Transverse colon (tissue), 4 donors: ENCODE measurements at regions not wholly inside any gene's neighbourhood (a gene's known extent, or its start where the extent isn't known, plus 50 kb on each side); places are given as distances from the start of the nearest gene placed in this dataset.
"Not testable (repeated sequence)": the region's sequence is repeated elsewhere in the genome, so short reads cannot be mapped to it uniquely, and the experiment has no call there.

Experiments used
- DNase-seq: peaks from one replicate; pipeline ENCODE4 v3.0.0-alpha.2; 2019
- H3K27ac ChIP-seq, 4 donors: fragments of 200-600 bp; sonication (generic); 2 replicates each; pipeline ENCODE4 v1.5.1; 2016 to 2018; ENCODE audit warnings: inconsistent platforms in 4 of 4
- H3K27me3 ChIP-seq: fragments of 200-600 bp; sonication (generic); 2 replicates; pipeline ENCODE4 v1.5.1; 2017; ENCODE audit warnings: inconsistent platforms
- H3K36me3 ChIP-seq, 4 donors: fragments of 200-600 bp; sonication (generic); 2 replicates each; pipeline ENCODE4 v1.5.1; 2017 to 2019; ENCODE audit warnings: inconsistent platforms in 4 of 4
- H3K4me1 ChIP-seq, 4 donors: fragments of 200-600 bp; sonication (generic); 2 replicates each; pipeline ENCODE4 v1.5.1; 2017 to 2020; ENCODE audit warnings: inconsistent platforms in 4 of 4
- H3K4me3 ChIP-seq, 4 donors: fragments of 200-600 bp; sonication (generic); 1 replicate in 1 of 4; 2 replicates in 3 of 4; pipeline versions ENCODE4 v1.5.1 to v1.6.1; 2017 to 2019; ENCODE audit warnings: inconsistent platforms in 4 of 4
- H3K9me3 ChIP-seq, 2 donors: fragments of 200-600 bp; sonication (generic); 2 replicates each; pipeline ENCODE4 v1.5.1; 2017 to 2019; ENCODE audit warnings: inconsistent platforms in 2 of 2
- EP300 ChIP-seq: sonication (generic); formaldehyde crosslinking; IDR thresholded peaks from one replicate; pipeline ENCODE4 v1.6.1; 2017; ENCODE audit warnings: antibody characterized with exemption, low read depth
- POLR2A ChIP-seq: fragments of 450-650 bp; IDR thresholded peaks from one replicate; pipeline ENCODE4 v1.6.1; 2016; ENCODE audit warnings: antibody characterized with exemption, mild to moderate bottlenecking, moderate library complexity
- POLR2AphosphoS5 ChIP-seq, 3 donors: sonication (generic); formaldehyde crosslinking; IDR thresholded peaks; one replicate each; pipeline ENCODE4 v1.6.1; 2016; ENCODE audit warnings: antibody characterized with exemption in 3 of 3
- WGBS, 2 donors: methylation state at CpG; one replicate each; pipeline ENCODE4 v1.1.5; 2018; ENCODE audit warnings: low coverage in 1 of 2; 5-methylcytosine and 5-hydroxymethylcytosine counted together
- in situ Hi-C, 4 donors: fragments of 200-750 bp; cut with MboI; loops; one replicate each; pipeline versions ENCODE4 v1.15.0 to v1.15.1; 2017; ENCODE audit warnings: low sequenced_read_pairs in 3 of 4, low pct_ligation_motif_present in 1 of 4, low pct_unique_long_range_greater_than_20kb in 1 of 4
- intact Hi-C: fragments of 100-400 bp; cut with DNase I; formaldehyde crosslinking; loops from one replicate; pipeline ENCODE4 v1.15.1; 2023; ENCODE audit warnings: low total_unique reads
- TF ChIP-seq, protein P1 (sequence below), 5 experiments: fragments of 200-600 bp in 3 of 5; fragments of 450-650 bp in 2 of 5; sonication (generic) in 3 of 5; IDR thresholded peaks; 1 replicate in 2 of 5; 2 replicates in 3 of 5; pipeline ENCODE4 v1.5.1; 2016 to 2017; ENCODE audit warnings: antibody characterized with exemption in 5 of 5, inconsistent platforms in 3 of 5, mild to moderate bottlenecking in 2 of 5, moderate library complexity in 1 of 5

DNA sequence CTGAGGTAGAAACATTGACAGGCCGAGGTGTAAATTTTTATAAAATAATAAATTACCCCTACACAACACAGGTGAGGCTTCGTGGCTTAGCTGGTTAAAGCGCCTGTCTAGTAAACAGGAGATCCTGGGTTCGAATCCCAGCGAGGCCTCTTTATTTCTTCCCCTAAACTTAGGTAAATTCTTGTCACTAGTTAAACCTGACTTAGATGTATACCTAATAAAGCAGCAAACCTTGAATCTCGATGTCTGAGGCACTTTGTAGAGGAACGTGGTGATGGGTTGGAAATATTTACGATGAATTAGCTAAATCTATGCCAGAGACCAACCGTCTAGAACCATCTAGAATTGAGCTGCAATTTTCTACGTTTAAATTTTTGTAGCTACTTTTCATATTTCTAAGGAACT is 185.6 kb downstream of the OR2B2 start:
- TF ChIP-seq POLR2AphosphoS5 (IDR thresholded peaks at IDR 0.05) = no peak
- TF ChIP-seq POLR2A = no peak
- TF ChIP-seq, protein P1, sequence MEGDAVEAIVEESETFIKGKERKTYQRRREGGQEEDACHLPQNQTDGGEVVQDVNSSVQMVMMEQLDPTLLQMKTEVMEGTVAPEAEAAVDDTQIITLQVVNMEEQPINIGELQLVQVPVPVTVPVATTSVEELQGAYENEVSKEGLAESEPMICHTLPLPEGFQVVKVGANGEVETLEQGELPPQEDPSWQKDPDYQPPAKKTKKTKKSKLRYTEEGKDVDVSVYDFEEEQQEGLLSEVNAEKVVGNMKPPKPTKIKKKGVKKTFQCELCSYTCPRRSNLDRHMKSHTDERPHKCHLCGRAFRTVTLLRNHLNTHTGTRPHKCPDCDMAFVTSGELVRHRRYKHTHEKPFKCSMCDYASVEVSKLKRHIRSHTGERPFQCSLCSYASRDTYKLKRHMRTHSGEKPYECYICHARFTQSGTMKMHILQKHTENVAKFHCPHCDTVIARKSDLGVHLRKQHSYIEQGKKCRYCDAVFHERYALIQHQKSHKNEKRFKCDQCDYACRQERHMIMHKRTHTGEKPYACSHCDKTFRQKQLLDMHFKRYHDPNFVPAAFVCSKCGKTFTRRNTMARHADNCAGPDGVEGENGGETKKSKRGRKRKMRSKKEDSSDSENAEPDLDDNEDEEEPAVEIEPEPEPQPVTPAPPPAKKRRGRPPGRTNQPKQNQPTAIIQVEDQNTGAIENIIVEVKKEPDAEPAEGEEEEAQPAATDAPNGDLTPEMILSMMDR (IDR thresholded peaks at IDR 0.05) = no peak
- TF ChIP-seq EP300 = no peak
- no peaks in the 10 kb centered on the region for H3K36me3 ChIP-seq
- no peak for DNase-seq
- in situ Hi-C loops = loop anchor here in 1 of 4 donors (25.0 kb wide), 1 partner anchor 214 kb away; no protein-coding TSS in a partner anchor
- 57 to 68% methylated on average over 8 to 10 of the region's 10 CpGs for WGBS, 2 donors
- peaks cover 64% of the 10 kb centered on the region for H3K27me3 ChIP-seq
- no peaks in the 10 kb centered on the region for H3K9me3 ChIP-seq
- intact Hi-C loops = no loop called here
- H3K4me3 ChIP-seq = no peak overlapping the region
- H3K27ac ChIP-seq = no peak overlapping the region
- H3K4me1 ChIP-seq = no peaks in the 10 kb centered on the region

DNA sequence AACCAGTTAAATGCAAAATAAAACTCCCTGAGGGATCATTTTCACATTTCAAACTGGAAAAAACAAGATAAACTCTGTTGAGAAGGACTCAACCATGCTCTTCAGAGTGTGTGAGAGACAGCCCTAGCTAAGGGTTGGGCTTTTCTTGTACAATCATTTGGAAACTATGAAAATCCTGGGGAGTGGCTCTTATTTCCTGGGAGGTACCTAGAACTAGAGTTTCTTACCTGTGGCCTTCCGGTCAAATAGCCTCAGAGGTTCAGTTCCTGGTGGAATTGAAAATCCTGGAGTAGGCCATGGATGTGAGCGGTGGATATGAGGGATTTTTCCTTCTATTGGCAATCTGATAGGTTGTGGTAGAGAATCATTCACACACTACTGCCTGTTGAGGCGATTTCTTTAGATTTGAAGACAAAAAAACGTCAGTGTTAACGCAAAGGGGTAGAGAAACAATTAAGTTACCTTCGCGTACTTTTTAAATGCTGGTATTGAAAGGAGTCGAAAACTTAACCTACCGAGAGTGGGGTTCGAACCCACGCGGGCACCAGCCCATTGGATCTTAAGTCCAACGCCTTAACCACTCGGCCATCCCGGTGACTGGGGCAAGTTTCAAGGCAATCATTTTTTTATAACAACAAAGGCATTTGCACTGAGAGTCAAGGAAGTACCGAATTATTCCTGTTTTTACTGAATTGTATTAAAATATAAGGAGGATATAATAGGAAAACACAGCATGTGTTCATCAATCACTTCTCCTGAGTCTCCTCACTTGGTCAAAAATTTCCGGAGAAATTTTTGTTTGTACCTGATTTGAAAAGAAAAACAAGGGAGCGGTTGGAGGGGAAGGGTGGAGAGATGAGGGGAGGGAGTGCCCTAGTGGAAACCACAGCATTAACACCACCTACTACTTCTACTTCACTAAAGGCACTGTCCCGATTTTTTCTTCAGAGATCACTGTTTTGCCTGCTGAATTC is 191.3 kb downstream of the OR2B2 start:
- 55 to 58% methylated on average over 15 to 19 of the region's 19 CpGs for WGBS, 2 donors
- no peak overlapping the region for H3K27ac ChIP-seq
- intact Hi-C loops = no loop called here
- H3K4me1 ChIP-seq = no peaks in the 10 kb centered on the region
- H3K36me3 ChIP-seq = no peaks in the 10 kb centered on the region
- H3K9me3 ChIP-seq = no peaks in the 10 kb centered on the region
- peaks cover 39% of the 10 kb centered on the region for H3K27me3 ChIP-seq
- TF ChIP-seq POLR2A (no peak), EP300 (no peak), POLR2AphosphoS5 (IDR thresholded peaks at IDR 0.05) (no peak)
- TF ChIP-seq, protein P1 (IDR thresholded peaks at IDR 0.05) = no peak
- no peak overlapping the region for H3K4me3 ChIP-seq
- in situ Hi-C loops = no loop called here
- DNase-seq = no peak

DNA sequence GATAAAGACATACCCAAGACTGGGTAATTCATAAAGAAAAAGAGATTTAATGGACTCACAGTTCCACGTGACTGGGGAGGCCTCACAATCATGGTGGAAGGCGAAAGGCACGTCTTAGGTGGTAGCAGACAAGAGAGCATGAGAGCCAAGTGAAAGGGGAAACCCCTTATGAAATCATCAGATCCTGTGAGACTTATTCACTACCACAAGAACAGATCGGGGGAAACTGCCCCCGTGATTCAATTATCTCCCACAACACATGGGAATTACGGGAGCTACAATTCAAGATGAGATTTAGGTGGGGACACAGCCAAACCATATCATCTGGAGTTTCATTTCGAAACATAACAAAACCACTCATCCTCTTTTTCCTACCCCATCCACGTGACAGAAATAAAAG is 193.2 kb downstream of the OR2B2 start:
- H3K36me3 ChIP-seq, H3K4me3 ChIP-seq, H3K9me3 ChIP-seq, H3K4me1 ChIP-seq, H3K27ac ChIP-seq, intact Hi-C loops, in situ Hi-C loops, DNase-seq: not testable (repeated sequence)
- peaks cover 31% of the 10 kb centered on the region for H3K27me3 ChIP-seq
- WGBS, 2 donors = 59 to 63% methylated on average over 7 to 8 of the region's 8 CpGs

DNA sequence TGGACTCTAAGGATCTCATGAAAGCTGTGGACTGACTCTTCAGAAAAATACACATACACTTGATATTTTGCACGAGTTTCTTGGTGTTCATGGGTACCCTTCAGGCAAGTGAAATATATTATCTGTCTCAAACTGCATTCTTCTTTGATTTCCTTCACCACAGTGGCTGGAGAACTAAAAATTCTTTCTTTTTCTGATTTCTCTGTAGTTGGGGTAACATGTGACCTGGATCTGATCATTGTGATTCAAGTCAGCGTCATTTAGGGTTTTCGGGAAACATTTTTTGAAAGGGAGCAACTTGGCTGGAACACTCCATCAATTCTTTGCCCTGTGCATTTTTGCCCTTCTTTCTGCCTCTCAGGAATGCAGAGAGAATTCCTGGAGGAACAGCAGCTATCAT is 205.8 kb downstream of the OR2B2 start:
- H3K4me1 ChIP-seq = no peaks in the 10 kb centered on the region

More for the DNA sequence above, 205.8 kb downstream of the OR2B2 start:
- no peak overlapping the region for H3K27ac ChIP-seq
- no peaks in the 10 kb centered on the region for H3K36me3 ChIP-seq
- no peaks in the 10 kb centered on the region for H3K27me3 ChIP-seq
- intact Hi-C loops (no loop called here), in situ Hi-C loops (no loop called here)
- TF ChIP-seq POLR2A (no peak), EP300 (no peak), POLR2AphosphoS5 (IDR thresholded peaks at IDR 0.05) (no peak)
- TF ChIP-seq, protein P1 (IDR thresholded peaks at IDR 0.05) = no peak
- H3K4me3 ChIP-seq = no peak overlapping the region
- 89 to 100% methylated on average over 3 of the region's 3 CpGs for WGBS, 2 donors
- DNase-seq = no peak
- H3K9me3 ChIP-seq = no peaks in the 10 kb centered on the region
